LHCN-M2 (cell line): ENCODE measurements at regions not wholly inside any gene's neighbourhood (a gene's known extent, or its start where the extent isn't known, plus 50 kb on each side); places are given as distances from the start of the nearest gene placed in this dataset.
"Not testable (repeated sequence)": the region's sequence is repeated elsewhere in the genome, so short reads cannot be mapped to it uniquely, and the experiment has no call there.

Source experiments
- DNase-seq: peaks from one replicate; pipeline ENCODE4 v3.0.0-alpha.2; 2012; ENCODE audit warnings: low read depth

DNA sequence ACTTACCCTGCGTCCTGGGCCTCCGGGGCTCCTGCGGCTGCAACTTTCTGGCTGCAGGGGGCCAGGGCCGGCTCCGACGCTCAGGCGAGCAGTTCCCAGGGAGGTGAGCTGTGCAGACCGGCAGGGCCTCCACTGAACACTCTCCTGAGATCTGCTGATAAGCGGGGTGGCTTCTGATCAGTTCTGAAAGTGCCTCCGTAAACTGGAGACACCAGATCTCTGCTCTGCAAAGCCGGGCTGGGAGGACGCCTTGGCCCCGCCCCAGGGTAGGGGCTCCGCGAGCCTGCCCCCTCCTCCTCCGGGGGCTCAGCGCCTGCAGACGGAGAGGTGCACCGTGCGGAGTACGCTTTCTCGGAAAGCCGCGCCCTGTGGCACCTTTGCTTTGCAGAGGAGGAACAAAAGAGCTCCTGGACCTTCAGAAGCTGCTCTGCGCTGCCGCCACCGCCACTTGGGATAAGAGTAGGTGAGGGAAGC lies 141.3 kb upstream of the VKORC1L1 start:
- DNase-seq: no peak

DNA sequence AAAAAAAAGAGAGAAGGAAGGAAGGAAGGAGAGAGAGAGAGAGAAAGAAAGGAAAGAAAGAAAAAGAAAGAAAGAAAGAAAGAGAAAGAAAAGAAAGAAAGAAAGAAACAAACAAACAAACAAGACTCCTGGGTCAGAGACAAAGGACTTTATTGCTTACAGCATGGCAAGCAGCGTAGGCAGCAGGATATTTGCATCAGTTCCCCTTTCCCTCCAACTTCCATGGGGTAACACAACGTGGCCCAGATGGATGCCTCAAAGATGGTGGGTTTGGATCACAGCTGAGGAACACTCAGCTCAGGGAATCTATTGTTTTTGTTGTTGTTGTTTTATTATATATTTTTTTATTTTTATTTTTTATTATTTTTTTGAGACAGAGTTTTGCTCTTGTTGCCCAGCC lies 128.5 kb upstream of the VKORC1L1 start:
- no peak for DNase-seq

DNA sequence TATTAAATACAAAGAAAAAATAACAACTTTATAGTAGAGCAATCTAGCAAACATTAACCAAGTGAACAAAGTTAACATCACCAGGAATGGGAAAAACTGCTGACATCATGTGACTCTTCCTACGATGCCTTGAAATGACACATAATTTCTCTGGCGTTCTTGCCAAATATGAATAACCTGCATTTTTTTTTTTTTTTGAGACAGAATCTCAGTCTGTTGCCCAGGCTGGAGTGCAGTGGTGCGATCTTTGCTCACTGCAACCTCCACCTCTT lies 126.5 kb upstream of the VKORC1L1 start:
- DNase-seq: peak; percentile 63

DNA sequence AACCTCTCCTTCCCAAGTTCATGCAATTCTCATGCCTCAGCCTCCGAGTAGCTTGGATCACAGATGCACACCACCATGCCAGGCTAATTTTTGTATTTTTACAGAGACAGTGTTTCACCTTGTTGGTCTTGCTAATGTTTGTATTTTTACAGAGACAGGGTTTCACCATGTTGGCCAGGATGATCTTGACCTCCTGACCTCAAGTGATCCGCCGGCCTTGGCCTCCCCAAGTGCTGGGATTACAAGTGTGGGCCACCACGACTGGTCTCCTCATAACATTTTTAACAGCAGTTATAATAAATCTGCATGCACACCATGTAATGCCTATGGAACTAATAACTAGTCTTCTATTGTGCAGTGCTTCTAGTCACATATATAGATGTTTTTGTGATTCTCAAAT lies 123.8 kb upstream of the VKORC1L1 start:
- DNase-seq: no peak

DNA sequence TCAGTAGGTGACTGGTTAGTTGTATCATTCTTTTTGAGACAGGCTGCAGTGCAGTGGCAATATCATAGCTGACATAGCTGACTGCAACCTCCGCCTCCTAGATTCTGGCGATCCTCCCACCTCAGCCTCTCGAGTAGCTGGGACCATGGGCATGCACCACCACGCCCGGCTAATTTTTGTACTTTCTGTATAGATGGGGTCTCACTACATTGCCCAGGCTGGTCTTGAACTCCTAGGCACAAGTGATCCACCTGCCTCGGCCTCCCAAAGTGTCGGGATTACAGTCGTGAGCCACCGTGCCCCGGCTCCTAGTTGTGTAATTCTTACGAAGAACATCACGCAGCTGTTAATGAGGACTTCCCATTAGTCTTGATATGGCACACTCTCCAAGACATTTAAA lies 123.4 kb upstream of the VKORC1L1 start:
- no peak for DNase-seq

DNA sequence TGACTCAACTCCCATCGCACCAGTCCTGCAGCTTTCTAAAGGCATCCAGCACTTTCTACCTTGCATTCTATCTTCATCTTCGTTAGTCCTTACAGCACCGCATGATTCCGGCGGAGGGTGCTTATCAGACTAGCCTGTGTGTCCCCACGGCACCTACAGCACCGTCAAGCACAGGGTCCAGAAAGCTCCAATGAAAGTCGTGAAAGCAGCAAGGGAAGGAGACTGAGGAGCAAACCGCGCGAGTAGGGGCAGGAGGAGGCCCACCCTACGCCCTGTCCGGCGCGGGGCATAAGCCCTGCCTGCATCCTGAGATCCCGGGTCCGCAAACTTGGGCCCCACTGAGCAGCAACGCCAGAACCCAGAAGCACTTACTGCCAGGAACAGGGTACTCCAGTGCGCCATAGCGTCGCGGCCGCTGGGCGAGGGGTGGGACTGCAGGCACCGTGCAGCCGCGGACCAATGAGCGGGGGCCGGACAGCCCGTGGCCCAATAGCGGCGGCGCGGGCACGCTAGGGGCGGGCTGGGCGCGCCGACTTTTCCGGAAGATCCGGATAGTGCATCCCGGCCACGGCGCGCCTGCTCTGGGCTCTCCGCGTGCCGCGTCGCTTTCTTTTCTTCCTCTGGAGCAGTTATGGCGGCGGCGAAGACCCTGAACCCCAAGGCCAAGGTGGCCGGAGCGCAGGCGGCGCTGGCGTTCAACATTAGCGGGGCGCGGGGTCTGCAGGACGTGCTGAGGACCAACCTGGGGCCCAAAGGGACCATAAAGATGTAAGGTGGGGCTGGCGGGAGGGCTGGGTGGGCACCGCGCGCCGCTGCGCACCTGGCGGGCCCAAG lies 122.1 kb upstream of the VKORC1L1 start:
- peak; percentile 90 for DNase-seq

DNA sequence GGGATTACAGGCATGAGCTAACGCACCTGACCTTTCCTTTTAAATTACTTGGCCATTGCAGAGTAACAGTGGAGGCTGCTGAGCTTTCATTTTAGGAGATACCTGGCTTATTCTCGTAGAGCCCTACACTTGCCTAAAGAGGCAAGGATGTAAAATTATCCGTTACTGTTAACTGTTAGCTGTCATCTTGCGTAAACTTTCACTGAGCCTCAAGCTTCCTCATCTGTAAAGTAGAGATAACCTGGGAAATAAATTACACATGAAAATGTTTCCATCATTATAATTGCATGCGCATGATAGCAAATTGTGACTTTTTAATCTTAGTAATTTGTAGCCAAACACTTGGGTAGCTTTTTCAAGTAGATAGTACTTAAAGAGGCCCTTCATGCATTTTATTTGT lies 118.8 kb upstream of the VKORC1L1 start:
- not testable (repeated sequence) for DNase-seq

DNA sequence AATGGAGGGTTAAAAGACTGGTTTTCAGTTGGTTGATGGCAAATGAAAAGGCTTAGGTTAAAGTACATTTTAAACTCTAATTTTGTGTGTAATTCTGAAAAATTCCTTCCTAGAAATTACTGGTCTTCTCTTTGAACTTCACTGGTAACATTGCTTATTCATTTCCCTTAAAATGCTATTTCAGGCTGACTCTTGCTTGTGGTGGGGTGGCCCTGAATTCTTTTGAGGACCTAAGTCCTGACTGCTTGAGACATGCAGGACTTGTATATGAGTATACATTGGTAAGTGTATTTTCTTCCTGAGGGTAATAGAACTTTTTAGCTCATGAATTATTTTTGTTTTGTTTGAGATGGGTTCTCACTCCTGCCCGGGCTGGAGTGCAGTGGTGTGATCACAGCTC lies 113.9 kb upstream of the VKORC1L1 start:
- DNase-seq: not testable (repeated sequence)

DNA sequence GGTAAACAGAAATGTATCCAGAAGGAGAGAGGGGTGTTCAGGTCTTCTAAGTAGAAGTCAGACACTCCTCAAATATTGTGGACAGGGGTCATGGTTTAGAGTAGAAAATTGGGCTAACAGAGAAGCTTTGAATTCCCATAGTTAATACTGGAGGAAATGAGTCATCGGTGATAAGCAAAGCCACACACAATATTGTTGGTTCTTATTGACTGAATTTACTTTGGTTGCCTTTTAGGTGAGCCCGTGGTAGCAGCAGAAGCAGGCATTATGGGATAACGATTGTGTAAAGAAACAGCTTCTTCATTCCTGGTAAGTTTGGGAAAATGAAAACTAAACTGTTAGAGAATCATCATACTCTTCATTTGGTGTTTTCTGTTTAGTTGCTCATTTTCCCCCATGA lies 110.2 kb upstream of the VKORC1L1 start:
- not testable (repeated sequence) for DNase-seq

DNA sequence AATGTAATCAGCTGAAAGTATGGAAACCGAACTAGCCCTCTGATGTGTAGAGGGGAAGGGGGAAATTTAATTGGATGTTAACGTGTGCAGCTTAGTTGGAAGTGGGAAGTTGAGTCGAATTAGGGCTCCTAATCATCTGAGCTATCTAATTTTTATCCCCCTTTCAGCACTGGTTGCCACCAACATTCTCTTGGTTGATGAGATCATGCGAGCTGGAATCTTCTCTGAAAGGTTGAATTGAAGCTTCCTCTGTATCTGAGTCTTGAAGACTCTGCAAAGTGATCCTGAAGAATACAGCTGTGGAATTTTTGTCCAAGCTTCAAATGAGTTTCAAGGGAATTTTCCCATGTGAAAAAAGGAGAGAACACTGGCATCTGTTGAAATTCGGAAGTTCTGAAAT lies 109.8 kb upstream of the VKORC1L1 start:
- not testable (repeated sequence) for DNase-seq

DNA sequence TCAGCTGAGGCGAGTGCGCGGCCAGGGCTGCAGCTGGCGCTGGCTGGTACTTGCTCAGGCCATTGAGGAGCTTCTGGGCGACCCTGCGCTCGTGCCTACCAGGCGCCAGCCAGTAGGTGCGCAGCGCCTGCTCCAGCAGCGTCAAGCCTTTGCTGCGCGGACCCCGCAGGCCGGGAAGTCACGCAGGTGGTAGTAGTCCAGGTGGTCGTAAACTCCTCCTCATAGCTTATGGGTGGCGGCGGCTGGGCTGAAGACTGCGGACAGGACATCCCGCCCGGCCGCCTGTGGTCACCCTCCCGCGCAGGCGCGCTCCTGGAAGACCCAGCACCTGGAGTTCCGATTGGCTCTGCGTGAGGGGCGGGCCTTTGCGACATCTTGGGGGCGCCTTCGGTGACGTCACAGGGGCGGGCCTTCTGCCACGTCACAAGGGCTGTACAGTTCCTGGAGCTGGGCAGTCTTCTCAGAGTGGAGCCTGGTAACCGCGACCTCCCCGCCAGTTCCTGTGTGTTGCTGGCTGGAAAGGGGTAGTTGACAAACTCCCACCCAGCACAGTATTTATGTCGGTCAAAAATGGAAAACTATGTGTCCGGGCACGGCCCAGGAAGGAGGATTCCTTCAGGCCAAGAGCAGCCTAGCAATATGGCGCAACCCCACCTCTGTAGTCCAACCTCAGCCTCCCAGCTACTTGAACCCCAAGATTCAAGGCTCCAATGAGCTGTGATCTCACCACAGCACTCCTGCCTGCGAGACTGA lies 102.2 kb upstream of the VKORC1L1 start:
- peak; percentile 92 for DNase-seq

DNA sequence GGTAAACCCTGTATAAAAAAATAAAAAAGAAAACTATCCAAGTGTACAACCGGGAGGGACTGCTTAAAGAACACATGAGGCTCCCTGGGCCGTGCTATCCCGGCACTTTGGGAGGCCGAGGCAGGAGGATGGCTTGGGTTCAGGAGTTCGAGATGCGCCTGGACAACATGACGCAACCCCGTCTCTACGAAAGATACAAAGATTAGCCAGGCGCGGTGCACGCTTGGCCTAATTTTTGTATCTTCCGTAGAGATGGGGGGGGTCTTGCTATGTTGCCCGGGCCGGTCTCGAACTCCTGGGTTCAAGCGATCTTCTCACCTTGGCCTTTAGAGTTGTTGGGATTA lies 101.7 kb upstream of the VKORC1L1 start:
- DNase-seq: not testable (repeated sequence)

DNA sequence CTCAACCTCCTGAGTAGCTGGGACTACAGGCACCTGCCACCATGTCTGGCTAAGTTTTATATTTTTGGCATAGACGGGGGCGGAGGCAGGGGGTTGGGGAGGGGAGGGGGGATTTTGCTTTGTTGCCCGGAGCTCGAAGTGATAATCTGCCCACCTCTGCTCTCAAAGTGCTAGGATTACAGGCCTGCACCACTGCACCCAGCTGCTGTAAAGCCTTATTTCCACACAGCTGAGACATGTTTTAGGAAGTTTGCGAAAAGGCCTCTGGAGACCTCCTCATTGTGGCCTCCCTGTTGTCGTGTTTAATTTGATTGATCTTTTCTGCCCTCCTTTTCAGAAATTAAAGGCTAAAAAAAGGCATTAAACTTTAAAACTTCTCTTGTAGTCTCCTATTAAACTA lies 96.2 kb upstream of the VKORC1L1 start:
- DNase-seq: not testable (repeated sequence)

DNA sequence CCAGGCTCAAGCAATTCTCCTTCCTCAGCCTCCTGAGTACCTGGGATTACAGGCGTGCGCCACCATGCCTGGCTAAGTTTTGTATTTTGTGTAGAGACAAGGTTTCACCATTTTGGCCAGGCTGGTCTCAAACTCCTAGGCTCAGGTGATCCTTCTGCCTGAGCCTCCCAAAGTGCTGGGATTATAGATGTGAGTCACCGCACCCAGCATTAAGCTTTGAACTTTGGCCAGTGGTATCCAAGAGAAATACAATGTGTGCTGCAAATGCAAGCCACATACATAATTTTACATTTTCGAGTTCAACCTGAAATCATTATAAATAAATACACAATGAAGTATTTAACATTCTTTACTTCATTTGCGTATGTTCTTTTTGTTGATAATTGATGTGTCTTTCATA lies 82.9 kb upstream of the VKORC1L1 start:
- not testable (repeated sequence) for DNase-seq

DNA sequence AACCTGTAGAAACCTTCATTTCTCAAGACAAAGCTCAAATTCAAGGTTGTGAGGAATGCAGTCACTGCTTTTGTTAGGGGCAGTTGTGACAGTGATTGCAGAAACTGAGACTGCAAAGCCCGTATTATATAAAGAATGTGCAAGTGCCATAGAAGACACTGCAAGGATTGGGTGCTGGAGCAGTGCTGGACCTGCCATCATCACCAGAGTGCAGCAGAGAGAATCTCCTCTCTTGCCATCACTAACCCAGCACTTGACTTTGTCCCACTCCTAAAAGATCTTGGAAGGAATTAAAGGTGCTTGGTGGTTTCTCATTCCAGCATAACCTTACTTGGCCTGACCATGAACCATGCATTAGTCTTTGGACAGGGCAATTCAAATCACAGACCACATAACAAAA lies 81.1 kb upstream of the VKORC1L1 start:
- not testable (repeated sequence) for DNase-seq

DNA sequence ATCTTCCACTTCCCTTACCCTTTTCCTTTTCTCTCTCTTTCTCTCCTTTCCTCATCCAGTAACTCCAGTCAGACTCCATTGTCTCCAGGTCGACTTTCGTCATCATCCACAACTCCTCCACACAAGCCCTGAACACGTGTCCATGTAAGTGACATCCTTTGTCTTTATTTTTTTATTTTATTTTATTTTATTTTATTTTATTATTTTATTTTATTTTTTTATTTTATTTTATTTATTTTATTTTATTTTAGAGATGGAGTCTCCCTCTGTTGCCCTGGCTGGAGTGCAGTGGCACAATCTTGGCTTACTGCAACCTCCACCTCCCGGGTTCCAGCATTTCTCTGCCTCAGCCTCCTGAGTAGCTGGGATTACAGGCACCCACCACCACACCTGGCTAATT lies 80.1 kb upstream of the VKORC1L1 start:
- DNase-seq: not testable (repeated sequence)

DNA sequence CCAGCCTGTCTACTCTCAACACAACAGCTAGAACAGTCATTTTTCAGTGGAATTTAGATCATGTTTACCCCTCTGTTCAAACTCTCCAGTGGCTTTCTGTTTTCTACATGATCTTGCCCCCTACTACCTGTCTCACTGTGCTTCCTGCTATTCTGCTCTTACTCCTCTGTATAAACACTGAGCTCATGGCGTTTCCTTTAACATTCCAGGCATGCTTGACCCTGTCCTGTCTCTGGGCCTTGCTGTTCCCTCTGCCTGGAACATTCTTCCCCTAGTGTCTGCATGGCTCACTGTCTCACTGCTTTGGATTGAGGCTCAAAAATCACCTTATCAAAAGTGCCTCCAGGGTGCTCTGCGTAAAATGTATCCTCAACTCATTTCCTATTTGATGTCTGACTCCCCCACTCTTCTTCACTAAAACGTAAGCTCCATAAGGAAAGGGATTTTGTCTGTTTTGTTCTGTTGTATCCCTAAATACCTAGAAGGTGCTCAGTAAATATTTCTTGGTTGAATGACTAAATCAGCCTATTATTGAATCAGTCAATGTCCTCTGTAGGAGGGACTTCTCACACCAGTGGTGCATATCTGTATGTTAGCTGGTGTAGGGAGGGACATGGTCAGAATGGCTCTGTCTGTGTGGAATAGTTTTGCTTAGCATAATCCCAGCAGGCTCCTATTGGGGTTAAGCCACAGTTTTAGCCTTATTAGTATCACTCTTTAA lies 78.0 kb upstream of the VKORC1L1 start:
- not testable (repeated sequence) for DNase-seq

DNA sequence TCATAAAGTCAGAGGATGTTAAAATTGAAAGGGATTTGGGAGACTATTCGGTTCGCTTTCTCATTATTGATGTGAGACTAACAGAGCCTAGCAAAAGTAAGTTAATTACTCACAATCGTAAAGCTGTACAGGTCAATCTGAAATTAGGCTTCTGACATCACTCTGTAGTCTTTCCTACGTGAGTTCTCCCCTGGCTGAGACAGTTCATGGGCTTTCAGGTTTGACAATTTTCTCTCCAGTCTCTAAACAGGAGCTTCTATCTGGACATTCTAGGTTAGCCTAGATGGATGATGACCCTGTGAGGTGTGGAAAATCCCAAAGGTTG lies 77.5 kb upstream of the VKORC1L1 start:
- not testable (repeated sequence) for DNase-seq

DNA sequence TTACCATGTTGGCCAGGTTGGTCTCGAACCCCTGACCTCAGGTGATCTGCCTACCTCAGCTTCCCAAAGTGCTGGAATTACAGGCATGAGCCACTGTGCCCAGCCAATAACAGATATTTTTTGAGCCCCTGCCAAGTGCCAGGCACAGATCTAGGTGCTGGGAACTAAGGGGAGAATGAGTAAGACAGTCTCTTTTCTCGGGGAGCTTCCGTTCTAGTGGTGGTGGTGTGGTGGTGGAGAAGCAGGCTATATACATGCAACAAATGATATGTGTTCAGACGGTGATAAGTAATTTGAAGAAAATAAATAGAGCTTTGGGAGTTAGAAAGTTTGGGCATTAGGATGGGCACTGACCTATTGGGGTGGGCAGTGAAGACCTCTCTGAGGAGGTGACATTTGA lies 76.7 kb upstream of the VKORC1L1 start:
- DNase-seq: no peak

DNA sequence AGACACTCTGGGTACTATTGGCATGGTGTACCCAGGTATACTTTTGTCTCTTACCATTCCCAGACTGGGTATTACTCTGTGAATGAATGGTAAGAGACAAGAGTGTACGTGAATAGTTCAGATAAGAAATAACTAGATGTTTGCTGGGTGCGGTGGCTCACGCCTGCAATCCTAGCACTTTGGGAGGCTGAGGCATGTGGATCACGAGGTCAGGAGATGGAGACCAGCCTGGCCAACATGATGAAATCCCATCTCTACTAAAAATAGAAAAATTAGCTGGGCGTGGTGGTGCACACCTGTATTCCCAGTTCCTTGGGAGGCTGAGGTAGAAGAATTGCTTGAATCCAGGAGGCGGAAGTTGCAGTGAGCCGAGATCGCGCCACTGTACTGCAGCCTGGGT lies 75.8 kb upstream of the VKORC1L1 start:
- DNase-seq: not testable (repeated sequence)

DNA sequence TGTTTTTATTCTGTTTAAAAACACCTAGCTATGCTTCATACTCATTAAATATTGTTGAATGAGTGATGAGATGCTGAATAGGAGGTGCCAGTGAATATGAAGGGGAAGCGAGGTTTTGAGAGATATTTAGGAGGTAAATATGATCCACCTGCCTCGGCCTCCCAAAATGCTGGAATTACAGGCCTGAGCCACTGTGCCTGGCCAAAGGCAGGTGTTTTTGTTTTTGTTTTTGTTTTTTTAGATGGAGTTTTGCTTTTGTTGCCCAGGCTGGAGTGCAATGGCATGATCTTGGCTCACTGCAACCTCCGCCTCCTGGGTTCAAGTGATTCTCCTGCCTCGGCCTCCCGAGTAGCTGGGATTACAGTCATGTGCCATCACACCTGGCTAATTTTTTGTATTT lies 75.3 kb upstream of the VKORC1L1 start:
- not testable (repeated sequence) for DNase-seq
